K562 (cell line): ENCODE measurements at regions not wholly inside any gene's neighbourhood (a gene's known extent, or its start where the extent isn't known, plus 50 kb on each side); places are given as distances from the start of the nearest gene placed in this dataset.

Experiments
- DEAF1 ChIP-seq: fragments of 450-650 bp; formaldehyde crosslinking; IDR thresholded peaks from 2 replicates; pipeline ENCODE4 v1.4.0; 2020; ENCODE audit warnings: mild to moderate bottlenecking, moderate library complexity
- EP300 ChIP-seq: IDR thresholded peaks from 2 replicates; pipeline ENCODE4 v1.6.1; 2012; ENCODE audit warnings: low read length, improper control_type of control experiment
- ETV5 ChIP-seq: sonication (generic); formaldehyde crosslinking; IDR thresholded peaks from 2 replicates; pipeline ENCODE4 v1.4.0; 2020; ENCODE audit warnings: low read depth, mild to moderate bottlenecking, missing genetic modification reagents
- FOXA1 ChIP-seq: fragments of 450-650 bp; IDR thresholded peaks from 2 replicates; pipeline ENCODE4 v1.6.1; 2016; ENCODE audit warnings: mild to moderate bottlenecking, borderline replicate concordance
- KLF13 ChIP-seq: fragments of 450-650 bp; IDR thresholded peaks from 2 replicates; pipeline ENCODE4 v1.6.1; 2016; ENCODE audit warnings: missing genetic modification characterization, low read depth, mild to moderate bottlenecking, missing compliant biosample characterization, moderate library complexity, borderline replicate concordance
- MAFG ChIP-seq: fragments of 450-650 bp; conservative IDR thresholded peaks from 2 replicates; pipeline ENCODE4 v1.6.1; 2016; ENCODE audit warnings: missing genetic modification characterization, missing compliant biosample characterization
- MBD1 ChIP-seq: fragments of 250-450 bp; sonication (Bioruptor Pico); IDR thresholded peaks from 2 replicates; pipeline ENCODE4 v1.8.0; 2022; ENCODE audit warnings: inconsistent platforms
- MECOM ChIP-seq: fragments of 250-450 bp; sonication (Bioruptor Pico); IDR thresholded peaks from 2 replicates; pipeline ENCODE4 v1.8.0; 2022; ENCODE audit warnings: inconsistent platforms
- NFXL1 ChIP-seq: fragments of 450-650 bp; formaldehyde crosslinking; IDR thresholded peaks from 2 replicates; pipeline ENCODE4 v1.4.0; 2021; ENCODE audit warnings: mild to moderate bottlenecking
- RFX5 ChIP-seq: IDR thresholded peaks from 2 replicates; pipeline ENCODE4 v1.6.1; 2011; ENCODE audit warnings: low read depth, mild to moderate bottlenecking, improper control_type of control experiment, low read length
- ZFP1 ChIP-seq: fragments of 450-650 bp; formaldehyde crosslinking; IDR thresholded peaks from 2 replicates; pipeline ENCODE4 v1.4.0; 2020; ENCODE audit warnings: mild to moderate bottlenecking, mixed read lengths
- ZKSCAN3 ChIP-seq: fragments of 250-450 bp; sonication (Bioruptor Pico); IDR thresholded peaks from 2 replicates; pipeline ENCODE4 v1.4.0; 2020
- ZNF175 ChIP-seq: fragments of 200-800 bp; sonication (Bioruptor generic); IDR thresholded peaks from 2 replicates; pipeline ENCODE4 v1.6.1; 2016; ENCODE audit warnings: low read depth, mild to moderate bottlenecking, missing genetic modification characterization, missing compliant biosample characterization
- ZNF232 ChIP-seq: sonication (generic); formaldehyde crosslinking; IDR thresholded peaks from 2 replicates; pipeline ENCODE4 v1.8.0; 2022; ENCODE audit warnings: mild to moderate bottlenecking, missing genetic modification reagents
- ZNF311 ChIP-seq: fragments of 250-450 bp; sonication (Bioruptor Pico); IDR thresholded peaks from 2 replicates; pipeline ENCODE4 v1.4.0; 2020; ENCODE audit warnings: mild to moderate bottlenecking, moderate library complexity
- ZNF41 ChIP-seq: fragments of 250-450 bp; sonication (Bioruptor Pico); conservative IDR thresholded peaks from 2 replicates; pipeline ENCODE4 v1.4.0; 2020; ENCODE audit warnings: mild to moderate bottlenecking
- ZNF707 ChIP-seq: fragments of 250-450 bp; sonication (Bioruptor Pico); conservative IDR thresholded peaks from 2 replicates; pipeline ENCODE4 v1.8.0; 2022; ENCODE audit warnings: inconsistent platforms, mild to moderate bottlenecking, moderate library complexity
- ZNF717 ChIP-seq: fragments of 250-450 bp; sonication (Bioruptor Pico); IDR thresholded peaks from 2 replicates; pipeline ENCODE4 v1.5.0; 2021
- TF ChIP-seq, protein P1 (sequence below): fragments of 450-650 bp; formaldehyde crosslinking; IDR thresholded peaks from 2 replicates; pipeline ENCODE4 v1.4.0; 2022; ENCODE audit warnings: mild to moderate bottlenecking, moderate library complexity

DNA sequence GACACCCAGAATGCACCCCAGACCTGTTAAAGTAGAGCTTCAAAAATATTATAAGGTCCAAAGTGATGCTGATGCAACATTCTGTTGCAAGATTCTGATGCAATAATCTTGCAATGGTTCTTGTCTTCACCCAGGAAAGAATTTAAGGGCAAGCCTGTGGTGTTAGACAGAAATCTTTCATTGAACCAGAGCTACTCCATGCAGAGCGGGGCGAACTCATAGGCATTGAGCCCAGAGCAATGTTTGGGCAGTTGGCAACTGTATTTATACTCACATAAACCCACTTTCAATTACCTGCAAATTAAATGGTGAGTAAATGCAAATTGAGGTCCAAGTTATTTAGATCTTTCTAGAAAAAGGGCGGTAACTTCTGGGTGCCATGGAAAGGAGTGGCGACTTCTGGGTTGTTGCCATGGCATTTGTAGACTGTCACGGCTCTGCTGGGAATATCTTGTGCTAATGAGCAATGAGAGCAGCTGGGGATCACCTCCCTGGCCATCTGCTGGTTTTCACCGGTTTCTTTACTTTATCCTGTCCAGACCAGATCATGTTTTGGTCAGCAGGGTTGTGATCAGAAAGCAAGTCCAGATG lies 163.4 kb downstream of the ICE1 start (continued):
- peak; percentile 100 for TF ChIP-seq ZNF41 (CRISPR knock-in tag)
- peak; percentile 87 for TF ChIP-seq EP300
- peak; percentile 96 for TF ChIP-seq DEAF1 (CRISPR knock-in tag)
- TF ChIP-seq ZKSCAN3 (CRISPR knock-in tag) = peak; percentile 96
- TF ChIP-seq, protein P1, sequence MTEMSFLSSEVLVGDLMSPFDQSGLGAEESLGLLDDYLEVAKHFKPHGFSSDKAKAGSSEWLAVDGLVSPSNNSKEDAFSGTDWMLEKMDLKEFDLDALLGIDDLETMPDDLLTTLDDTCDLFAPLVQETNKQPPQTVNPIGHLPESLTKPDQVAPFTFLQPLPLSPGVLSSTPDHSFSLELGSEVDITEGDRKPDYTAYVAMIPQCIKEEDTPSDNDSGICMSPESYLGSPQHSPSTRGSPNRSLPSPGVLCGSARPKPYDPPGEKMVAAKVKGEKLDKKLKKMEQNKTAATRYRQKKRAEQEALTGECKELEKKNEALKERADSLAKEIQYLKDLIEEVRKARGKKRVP (CRISPR knock-in tag) = peak; percentile 99
- peak; percentile 99 for TF ChIP-seq ZFP1 (CRISPR knock-in tag)
- TF ChIP-seq ZNF232 (CRISPR knock-in tag) = no peak
- peak; percentile 99 for TF ChIP-seq MBD1 (CRISPR knock-in tag)
- peak; percentile 99 for TF ChIP-seq NFXL1 (CRISPR knock-in tag)
- peak; percentile 95 for TF ChIP-seq KLF13 (tag)
- TF ChIP-seq ZNF175 (CRISPR knock-in tag) = peak; percentile 100
- peak; percentile 99 for TF ChIP-seq ZNF311
- TF ChIP-seq ETV5 (CRISPR knock-in tag) = no peak
- no peak for TF ChIP-seq RFX5
- TF ChIP-seq ZNF717 (CRISPR knock-in tag) = peak; percentile 97
- peak; percentile 81; the same call in 1 of the 2 replicates for TF ChIP-seq ZNF707 (CRISPR knock-in tag)
- peak; percentile 100 for TF ChIP-seq MECOM (CRISPR knock-in tag)
- TF ChIP-seq MAFG = peak; percentile 76
- TF ChIP-seq FOXA1 = no peak
